GM12878 (cell line): ENCODE measurements at regions not wholly inside any gene's neighbourhood (a gene's known extent, or its start where the extent isn't known, plus 50 kb on each side); places are given as distances from the start of the nearest gene placed in this dataset.
"Not testable (repeated sequence)": the region's sequence is repeated elsewhere in the genome, so short reads cannot be mapped to it uniquely, and the experiment has no call there.

Source experiments
- ATAC-seq: fragments of 200-7000 bp; cut with Tn5 transposase; 3 replicates; pipeline ENCODE4 v1.9.1; 2020; ENCODE audit warnings: mild to moderate bottlenecking, moderate library complexity
- BruUV-seq: library from RNA; stranded (reverse); fragments of 400-500 nt; replicated peaks from 2 replicates; lab custom pipeline; 2021; lab: Mats Ljungman, UMichigan
- CTCF ChIA-PET: fragments of 300-600 bp; sonication (Branson Sonifier 250); formaldehyde crosslinking; extraction: SDS; loops from one replicate; lab custom pipeline; 2021; ENCODE audit warnings: inconsistent platforms; lab: Yijun Ruan, JAX
- POLR2A ChIA-PET: fragments of 350-600 bp; formaldehyde crosslinking; extraction: SDS; loops from one replicate; lab custom pipeline; 2021; ENCODE audit warnings: inconsistent platforms; lab: Charles Lee
- RAD21 ChIA-PET: fragments of 300-600 bp; sonication (Branson Sonifier 250); formaldehyde crosslinking; loops from one replicate; lab custom pipeline; 2023; ENCODE audit warnings: antibody characterized with exemption; ENCODE audit not compliant: unreplicated experiment; lab: Charles Lee
- SMC1A ChIA-PET: fragments of 300-600 bp; sonication (Branson Sonifier 250); formaldehyde crosslinking; loops from one replicate; lab custom pipeline; 2023; ENCODE audit not compliant: unreplicated experiment, uncharacterized antibody; lab: Charles Lee
- DNase-seq: peaks from one replicate; pipeline ENCODE4 v3.0.0-alpha.2; 2011; ENCODE audit warnings: low read depth, low spot score
- FAIRE-seq: peaks from 3 replicates; lab custom pipeline; 2011; peaks lifted over from hg19 to GRCh38; lab: Jason Lieb, UNC
- H2AFZ ChIP-seq: 2 replicates; pipeline ENCODE4 v1.6.0; 2011; ENCODE audit warnings: low read depth, low read length, control low read depth; ENCODE audit not compliant: control insufficient read depth
- H3K27ac ChIP-seq: 2 replicates; pipeline ENCODE4 v1.5.1; 2011; ENCODE audit warnings: control low read depth; ENCODE audit not compliant: control insufficient read depth, insufficient read depth
- H3K27me3 ChIP-seq, 2 experiments: replicated peaks in 1 of 2; 2 replicates each; pipeline versions ENCODE4 v1.6.0 to v1.6.1; 2011; ENCODE audit warnings: low read length in 1 of 2; ENCODE audit not compliant: control insufficient read depth in 2 of 2, insufficient read depth in 2 of 2
- H3K36me3 ChIP-seq, 2 experiments: 2 replicates each; pipeline ENCODE4 v1.5.1; 2011; ENCODE audit warnings: low read length in 1 of 2; ENCODE audit not compliant: control insufficient read depth in 2 of 2, insufficient read depth in 2 of 2
- H3K4me1 ChIP-seq: 2 replicates; pipeline ENCODE4 v1.6.1; 2011; ENCODE audit warnings: mild to moderate bottlenecking, low read length, moderate library complexity, mixed read lengths; ENCODE audit not compliant: control insufficient read depth, insufficient read depth
- H3K4me2 ChIP-seq: 2 replicates; pipeline ENCODE4 v1.6.0; 2011; ENCODE audit warnings: control low read depth; ENCODE audit not compliant: control insufficient read depth, insufficient read depth
- H3K4me3 ChIP-seq: fragments of 200-600 bp; sonication (generic); 2 replicates; pipeline ENCODE4 v1.5.1; 2016
- H3K79me2 ChIP-seq: 2 replicates; pipeline ENCODE4 v1.6.0; 2011; ENCODE audit warnings: low read length; ENCODE audit not compliant: control insufficient read depth, insufficient read depth
- H3K9ac ChIP-seq: 2 replicates; pipeline ENCODE4 v1.8.0; 2011; ENCODE audit warnings: low read length, control low read depth, mixed read lengths; ENCODE audit not compliant: control insufficient read depth, insufficient read depth
- H3K9me3 ChIP-seq: replicated peaks from 3 replicates; pipeline ENCODE4 v1.5.1; 2011; ENCODE audit warnings: mild to moderate bottlenecking, low read length; ENCODE audit not compliant: control insufficient read depth, insufficient read depth
- H4K20me1 ChIP-seq: 2 replicates; pipeline ENCODE4 v1.6.0; 2011; ENCODE audit not compliant: control insufficient read depth, insufficient read depth
- WGBS: methylation state at CpG from one replicate; pipeline ENCODE4 v1.1.6; 2016; ENCODE audit warnings: low lambda C conversion rate; ENCODE audit not compliant: insufficient replicate concordance, insufficient coverage; ENCODE audit errors: missing lambda C conversion rate; 5-methylcytosine and 5-hydroxymethylcytosine counted together
- in situ Hi-C: fragments of 300-500 bp; cut with MboI; formaldehyde crosslinking; loops from 9 replicates; pipeline ENCODE4 v1.14.3; 2018; ENCODE audit warnings: mixed read lengths
- intact Hi-C: fragments of 100-400 bp; cut with micrococcal nuclease; formaldehyde crosslinking; loops from one replicate; pipeline ENCODE4 v1.14.2; 2022; ENCODE audit not compliant: unreplicated experiment

DNA sequence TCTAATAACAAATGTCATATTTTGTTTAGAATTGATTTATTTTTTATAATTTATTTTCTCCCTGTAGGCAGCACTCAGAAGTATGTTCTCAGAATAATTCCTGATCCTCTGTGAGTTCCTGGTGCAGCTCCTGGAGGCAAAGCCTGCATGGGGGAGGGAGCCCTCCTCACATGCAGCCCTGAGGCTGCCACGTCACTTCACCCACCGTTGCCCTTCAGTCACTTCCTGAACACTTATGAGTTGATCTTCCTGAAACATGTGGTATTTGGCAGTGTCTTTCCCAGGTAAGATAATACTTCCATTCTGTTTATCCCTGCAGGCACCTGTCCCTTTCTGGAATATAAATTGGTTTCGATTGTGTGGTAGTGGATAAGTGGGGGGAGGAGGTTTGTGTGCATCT lies 95.9 kb upstream of the GOLGA6L6 start:
- H3K4me1 ChIP-seq, RAD21 ChIA-PET, H2AFZ ChIP-seq, SMC1A ChIA-PET, H3K27me3 ChIP-seq, intact Hi-C loops, in situ Hi-C loops, H3K36me3 ChIP-seq, DNase-seq, H3K4me3 ChIP-seq, H3K9me3 ChIP-seq, ATAC-seq, H3K27ac ChIP-seq, POLR2A ChIA-PET, CTCF ChIA-PET, BruUV-seq, FAIRE-seq, H3K4me2 ChIP-seq, H3K9ac ChIP-seq, H4K20me1 ChIP-seq, H3K79me2 ChIP-seq: not testable (repeated sequence)
- no CpG with 5 or more reads among the region's 3 CpGs for WGBS

DNA sequence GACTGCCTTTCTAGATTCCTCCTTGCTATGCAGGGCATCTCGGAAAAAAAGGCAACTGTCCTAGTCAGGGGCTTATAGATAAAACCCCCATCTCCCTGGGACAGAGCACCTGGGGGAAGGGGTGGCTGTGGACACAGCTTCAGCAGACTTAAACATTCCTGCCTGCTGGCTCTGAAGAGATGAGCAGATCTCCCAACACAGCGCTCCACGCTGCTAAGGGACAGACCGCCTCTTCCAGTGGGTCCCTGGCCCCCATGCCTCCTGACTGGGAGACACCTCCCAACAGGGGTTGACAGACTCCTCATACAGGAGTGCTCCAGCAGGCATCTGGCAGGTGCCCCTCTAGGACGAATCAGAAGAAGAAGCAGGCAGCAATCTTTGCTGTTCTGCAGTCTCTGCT lies 87.9 kb upstream of the GOLGA6L6 start:
- ATAC-seq, RAD21 ChIA-PET, SMC1A ChIA-PET, intact Hi-C loops, FAIRE-seq, H4K20me1 ChIP-seq, H3K79me2 ChIP-seq, H3K4me1 ChIP-seq, H3K9me3 ChIP-seq, H3K9ac ChIP-seq, H3K36me3 ChIP-seq, CTCF ChIA-PET, BruUV-seq, H2AFZ ChIP-seq, in situ Hi-C loops, H3K4me2 ChIP-seq, DNase-seq, H3K27ac ChIP-seq, POLR2A ChIA-PET, H3K4me3 ChIP-seq, H3K27me3 ChIP-seq: not testable (repeated sequence)
- 58% methylated on average over 4 of the region's 5 CpGs for WGBS

DNA sequence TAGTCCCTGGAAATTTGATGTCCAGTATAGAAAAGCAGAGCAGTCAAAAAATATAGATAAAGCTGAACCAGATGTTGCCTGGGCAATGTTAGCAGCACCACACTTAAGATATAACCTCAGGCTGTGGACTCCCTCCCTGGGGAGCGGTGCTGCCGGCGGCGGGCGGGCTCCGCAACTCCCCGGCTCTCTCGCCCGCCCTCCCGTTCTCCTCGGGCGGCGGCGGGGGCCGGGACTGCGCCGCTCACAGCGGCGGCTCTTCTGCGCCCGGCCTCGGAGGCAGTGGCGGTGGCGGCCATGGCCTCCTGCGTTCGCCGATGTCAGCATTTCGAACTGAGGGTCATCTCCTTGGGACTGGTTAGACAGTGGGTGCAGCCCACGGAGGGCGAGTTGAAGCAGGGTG lies 86.9 kb upstream of the GOLGA6L6 start:
- in situ Hi-C loops, H3K79me2 ChIP-seq, H3K27ac ChIP-seq, H3K27me3 ChIP-seq, H3K4me1 ChIP-seq, intact Hi-C loops, H3K4me2 ChIP-seq, RAD21 ChIA-PET, H3K9me3 ChIP-seq, CTCF ChIA-PET, BruUV-seq, ATAC-seq, H4K20me1 ChIP-seq, H3K36me3 ChIP-seq, H3K4me3 ChIP-seq, FAIRE-seq, POLR2A ChIA-PET, H2AFZ ChIP-seq, H3K9ac ChIP-seq, SMC1A ChIA-PET, DNase-seq: not testable (repeated sequence)
- no CpG with 5 or more reads among the region's 30 CpGs for WGBS

DNA sequence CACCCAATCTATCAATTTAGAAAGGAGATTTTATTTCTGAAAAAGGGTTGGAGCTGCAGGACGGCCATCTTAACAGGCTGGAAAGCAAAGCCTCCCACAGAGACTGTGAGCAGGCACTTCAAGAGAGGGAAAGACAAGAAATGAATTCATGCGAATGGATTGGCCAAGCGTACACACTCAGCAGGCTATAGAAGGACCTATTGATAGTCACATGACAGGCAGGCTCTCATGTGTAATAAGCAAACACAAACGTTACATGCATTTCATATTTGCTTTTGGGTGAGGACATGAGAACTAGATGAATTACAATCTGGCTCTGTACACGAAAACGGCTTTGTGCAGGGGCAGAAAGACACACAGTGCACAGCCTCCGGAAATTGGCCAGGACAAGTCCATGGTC lies 83.9 kb upstream of the GOLGA6L6 start:
- WGBS = no CpG with 5 or more reads among the region's 7 CpGs
- H3K27me3 ChIP-seq, BruUV-seq, RAD21 ChIA-PET, DNase-seq, H3K9ac ChIP-seq, SMC1A ChIA-PET, H3K4me1 ChIP-seq, H2AFZ ChIP-seq, H3K4me3 ChIP-seq, FAIRE-seq, H3K4me2 ChIP-seq, POLR2A ChIA-PET, in situ Hi-C loops, intact Hi-C loops, CTCF ChIA-PET, H3K79me2 ChIP-seq, H4K20me1 ChIP-seq, ATAC-seq, H3K27ac ChIP-seq, H3K36me3 ChIP-seq, H3K9me3 ChIP-seq: not testable (repeated sequence)
